ENCODE measurements at regions not wholly inside any gene's neighbourhood (a gene's known extent, or its start where the extent isn't known, plus 50 kb on each side); places are given as distances from the start of the nearest gene placed in this dataset.
"Not testable (repeated sequence)": the region's sequence is repeated elsewhere in the genome, so short reads cannot be mapped to it uniquely, and the experiment has no call there.

DNA sequence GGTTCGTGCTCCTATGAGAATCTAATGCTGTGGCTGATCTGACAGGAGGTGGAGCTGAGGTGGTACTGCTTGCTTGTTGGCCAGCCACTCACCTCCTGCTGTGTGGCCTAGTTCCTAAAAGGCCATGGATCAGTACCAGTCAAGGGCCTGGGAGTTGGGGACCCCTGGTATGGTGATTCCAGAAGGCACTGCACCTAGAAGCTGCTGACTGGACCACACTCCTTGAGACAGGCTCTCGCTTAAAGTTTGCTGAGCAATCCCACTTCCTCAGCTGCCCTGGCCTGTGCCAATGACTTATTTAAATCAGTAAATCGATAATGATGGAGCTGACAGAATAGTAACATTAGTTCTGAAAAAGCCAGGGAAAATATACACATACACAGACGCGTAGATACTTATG lies 98.6 kb upstream of the LYZL2 start:
- no peak overlapping the region for H3K27ac Mint-ChIP-seq (ENCODE audit: unreplicated experiment)
- H3K27me3 Mint-ChIP-seq (ENCODE audit: unreplicated experiment) = peaks cover 5% of the 10 kb centered on the region
- TF ChIP-seq, protein P1, sequence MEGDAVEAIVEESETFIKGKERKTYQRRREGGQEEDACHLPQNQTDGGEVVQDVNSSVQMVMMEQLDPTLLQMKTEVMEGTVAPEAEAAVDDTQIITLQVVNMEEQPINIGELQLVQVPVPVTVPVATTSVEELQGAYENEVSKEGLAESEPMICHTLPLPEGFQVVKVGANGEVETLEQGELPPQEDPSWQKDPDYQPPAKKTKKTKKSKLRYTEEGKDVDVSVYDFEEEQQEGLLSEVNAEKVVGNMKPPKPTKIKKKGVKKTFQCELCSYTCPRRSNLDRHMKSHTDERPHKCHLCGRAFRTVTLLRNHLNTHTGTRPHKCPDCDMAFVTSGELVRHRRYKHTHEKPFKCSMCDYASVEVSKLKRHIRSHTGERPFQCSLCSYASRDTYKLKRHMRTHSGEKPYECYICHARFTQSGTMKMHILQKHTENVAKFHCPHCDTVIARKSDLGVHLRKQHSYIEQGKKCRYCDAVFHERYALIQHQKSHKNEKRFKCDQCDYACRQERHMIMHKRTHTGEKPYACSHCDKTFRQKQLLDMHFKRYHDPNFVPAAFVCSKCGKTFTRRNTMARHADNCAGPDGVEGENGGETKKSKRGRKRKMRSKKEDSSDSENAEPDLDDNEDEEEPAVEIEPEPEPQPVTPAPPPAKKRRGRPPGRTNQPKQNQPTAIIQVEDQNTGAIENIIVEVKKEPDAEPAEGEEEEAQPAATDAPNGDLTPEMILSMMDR (IDR thresholded peaks at IDR 0.05; ENCODE audit: partially characterized antibody, unreplicated experiment) = no peak
- H3K4me3 Mint-ChIP-seq (ENCODE audit: unreplicated experiment) = no peak overlapping the region
- peaks cover 2% of the 10 kb centered on the region for H3K9me3 Mint-ChIP-seq (ENCODE audit: unreplicated experiment)
- H3K36me3 Mint-ChIP-seq (ENCODE audit: unreplicated experiment) = peaks cover 14% of the 10 kb centered on the region
- peaks cover 17% of the 10 kb centered on the region for H3K4me1 Mint-ChIP-seq (ENCODE audit: low read depth, unreplicated experiment)
- DNase-seq = no peak

DNA sequence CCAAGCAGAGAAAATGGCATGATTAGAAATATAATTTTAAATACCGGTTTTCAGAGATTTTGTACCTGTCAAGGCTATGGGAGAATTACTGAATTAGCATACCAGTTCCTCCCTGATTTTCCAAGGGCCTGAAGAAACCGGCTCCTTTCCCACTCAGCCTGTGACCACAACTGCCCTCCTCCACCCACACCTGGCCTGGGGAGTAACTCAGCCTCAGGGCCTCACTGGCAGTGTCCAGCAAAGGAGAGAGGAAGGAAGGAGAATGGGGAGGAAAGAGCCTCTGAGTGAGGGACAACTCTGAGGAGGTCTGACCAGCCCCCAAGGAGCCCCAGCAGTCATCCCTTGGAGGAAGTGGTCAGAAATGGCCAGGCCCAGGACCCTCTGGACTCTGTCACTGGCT lies 98.0 kb upstream of the LYZL2 start:
- H3K27ac Mint-ChIP-seq (ENCODE audit: unreplicated experiment) = no peak overlapping the region
- DNase-seq = no peak
- peaks cover 2% of the 10 kb centered on the region for H3K9me3 Mint-ChIP-seq (ENCODE audit: unreplicated experiment)
- TF ChIP-seq, protein P1 (IDR thresholded peaks at IDR 0.05; ENCODE audit: partially characterized antibody, unreplicated experiment) = no peak
- H3K27me3 Mint-ChIP-seq (ENCODE audit: unreplicated experiment) = peaks cover 5% of the 10 kb centered on the region
- peaks cover 11% of the 10 kb centered on the region for H3K36me3 Mint-ChIP-seq (ENCODE audit: unreplicated experiment)
- H3K4me3 Mint-ChIP-seq (ENCODE audit: unreplicated experiment) = no peak overlapping the region
- H3K4me1 Mint-ChIP-seq (ENCODE audit: low read depth, unreplicated experiment) = peaks cover 18% of the 10 kb centered on the region

DNA sequence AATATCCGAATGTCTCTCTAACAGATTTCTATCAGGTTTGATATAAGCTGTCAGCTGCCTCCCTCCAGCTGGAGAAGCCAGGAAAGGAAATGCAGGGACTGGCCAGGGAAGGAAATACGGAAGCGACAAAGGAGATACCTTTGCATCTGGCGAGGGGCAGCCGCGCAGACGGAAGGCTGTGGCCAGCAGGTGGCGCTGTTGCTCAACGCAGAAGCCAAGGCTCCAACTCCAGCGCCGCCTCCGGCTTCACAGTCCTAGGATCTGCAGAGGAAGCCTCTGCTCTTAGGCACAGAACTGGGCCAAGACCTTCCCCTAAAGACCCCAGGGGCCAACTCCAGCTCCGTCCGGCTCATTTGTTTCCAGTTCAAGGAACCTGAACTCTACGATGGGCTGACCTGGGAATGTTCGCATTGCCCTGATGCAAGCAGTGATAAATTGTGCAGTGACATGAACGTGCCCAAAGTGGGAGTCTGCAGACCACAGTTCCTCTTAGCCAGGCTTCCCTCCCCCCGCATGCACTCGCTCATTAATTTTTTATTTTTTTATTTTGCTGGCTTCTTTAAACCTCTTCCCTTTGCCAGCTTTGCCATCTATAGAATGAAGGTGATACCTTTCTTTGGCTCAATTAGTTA lies 97.3 kb upstream of the LYZL2 start:
- TF ChIP-seq, protein P1 (IDR thresholded peaks at IDR 0.05; ENCODE audit: partially characterized antibody, unreplicated experiment) = peak; percentile 88
- not testable (repeated sequence) for H3K4me3 Mint-ChIP-seq (ENCODE audit: unreplicated experiment); H3K27ac Mint-ChIP-seq (ENCODE audit: unreplicated experiment); H3K36me3 Mint-ChIP-seq (ENCODE audit: unreplicated experiment); H3K27me3 Mint-ChIP-seq (ENCODE audit: unreplicated experiment); H3K9me3 Mint-ChIP-seq (ENCODE audit: unreplicated experiment)
- H3K4me1 Mint-ChIP-seq (ENCODE audit: low read depth, unreplicated experiment) = peaks cover 18% of the 10 kb centered on the region
- DNase-seq = peak; percentile 91

DNA sequence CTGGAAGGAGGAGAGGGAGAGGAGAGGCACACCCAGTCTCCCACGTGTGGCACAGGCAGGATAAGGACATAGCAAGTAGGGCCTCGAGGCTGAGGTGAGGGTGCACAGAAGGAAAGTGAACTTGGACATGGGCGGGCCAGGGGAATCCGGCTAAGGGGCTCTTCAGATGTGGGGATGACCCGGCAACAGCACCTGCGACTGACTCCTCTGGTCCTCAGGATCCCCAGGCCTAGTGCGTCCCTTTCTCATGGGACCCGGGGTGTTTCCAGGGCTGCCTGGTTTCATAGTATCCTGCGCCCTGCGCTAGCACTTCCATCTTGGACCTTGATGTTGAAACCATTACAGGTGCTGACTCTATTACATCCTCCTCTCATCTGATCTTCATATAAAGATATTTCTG lies 96.1 kb upstream of the LYZL2 start:
- H3K9me3 Mint-ChIP-seq (ENCODE audit: unreplicated experiment) = no peaks in the 10 kb centered on the region
- no peak for DNase-seq
- H3K27me3 Mint-ChIP-seq (ENCODE audit: unreplicated experiment) = no peaks in the 10 kb centered on the region
- H3K27ac Mint-ChIP-seq (ENCODE audit: unreplicated experiment) = no peak overlapping the region
- peaks cover 18% of the 10 kb centered on the region for H3K4me1 Mint-ChIP-seq (ENCODE audit: low read depth, unreplicated experiment)
- no peaks in the 10 kb centered on the region for H3K36me3 Mint-ChIP-seq (ENCODE audit: unreplicated experiment)
- TF ChIP-seq, protein P1 (IDR thresholded peaks at IDR 0.05; ENCODE audit: partially characterized antibody, unreplicated experiment) = no peak
- no peak overlapping the region for H3K4me3 Mint-ChIP-seq (ENCODE audit: unreplicated experiment)

GRCh38 chr10:30724296-30724695 lies 94.7 kb upstream of the LYZL2 start:
- H3K36me3 Mint-ChIP-seq (ENCODE audit: unreplicated experiment) = no peaks in the 10 kb centered on the region
- H3K4me3 Mint-ChIP-seq (ENCODE audit: unreplicated experiment) = peak overlapping the region; percentile 9
- H3K4me1 Mint-ChIP-seq (ENCODE audit: low read depth, unreplicated experiment) = peaks cover 18% of the 10 kb centered on the region
- no peaks in the 10 kb centered on the region for H3K27me3 Mint-ChIP-seq (ENCODE audit: unreplicated experiment)
- H3K9me3 Mint-ChIP-seq (ENCODE audit: unreplicated experiment) = no peaks in the 10 kb centered on the region
- TF ChIP-seq, protein P1 (IDR thresholded peaks at IDR 0.05; ENCODE audit: partially characterized antibody, unreplicated experiment) = no peak
- peak overlapping the region; percentile 23 for H3K27ac Mint-ChIP-seq (ENCODE audit: unreplicated experiment)
- no peak for DNase-seq
